CD14-positive monocyte (primary cell): ENCODE measurements at regions not wholly inside any gene's neighbourhood (a gene's known extent, or its start where the extent isn't known, plus 50 kb on each side); places are given as distances from the start of the nearest gene placed in this dataset.

Experiments used
- DNase-seq, 3 donors: peaks; one replicate each; pipeline ENCODE4 v3.0.0-alpha.2; 2011 to 2022
- H2AFZ ChIP-seq: 2 replicates; pipeline ENCODE4 v1.6.0; 2012; ENCODE audit warnings: mild to moderate bottlenecking, low read depth, low read length, inconsistent platforms; ENCODE audit not compliant: insufficient read depth, poor library complexity, severe bottlenecking
- H3K27ac ChIP-seq, 2 donors: 1 replicate in 1 of 2; 2 replicates in 1 of 2; pipeline ENCODE4 v1.5.1; 2012 to 2013; ENCODE audit warnings: low read length in 2 of 2, control low read depth in 1 of 2, inconsistent platforms in 1 of 2, low read depth in 1 of 2, mild to moderate bottlenecking in 1 of 2
- H3K27me3 ChIP-seq, 2 donors: one replicate each; pipeline versions ENCODE4 v1.6.0 to v1.6.1; 2011 to 2013; ENCODE audit warnings: low read length in 2 of 2; ENCODE audit not compliant: control insufficient read depth in 2 of 2, insufficient read depth in 2 of 2
- H3K36me3 ChIP-seq, 2 donors: replicated peaks in 1 of 2; 1 replicate in 1 of 2; 2 replicates in 1 of 2; pipeline versions ENCODE4 v1.5.1 to v1.6.1; 2012 to 2013; ENCODE audit warnings: low read length in 2 of 2, control low read depth in 1 of 2, inconsistent platforms in 1 of 2, mild to moderate bottlenecking in 1 of 2; ENCODE audit not compliant: insufficient read depth in 2 of 2, control insufficient read depth in 1 of 2
- H3K4me1 ChIP-seq, 2 donors: 1 replicate in 1 of 2; 2 replicates in 1 of 2; pipeline versions ENCODE4 v1.5.1 to v1.6.1; 2012 to 2013; ENCODE audit warnings: low read length in 2 of 2, control low read depth in 1 of 2, inconsistent platforms in 1 of 2, mild to moderate bottlenecking in 1 of 2, moderate library complexity in 1 of 2; ENCODE audit not compliant: insufficient read depth in 2 of 2, control insufficient read depth in 1 of 2
- H3K4me2 ChIP-seq: replicated peaks from 2 replicates; pipeline ENCODE3; 2012; ENCODE audit warnings: low read length, moderate library complexity, mild to moderate bottlenecking; ENCODE audit not compliant: poor library complexity, severe bottlenecking; ENCODE audit errors: extremely low read depth
- H3K4me3 ChIP-seq, 3 experiments: fragments of 200-600 bp in 1 of 3; sonication (generic) in 1 of 3; replicated peaks in 1 of 3; 1 replicate in 2 of 3; 2 replicates in 1 of 3; pipeline ENCODE4 v1.5.1; 2011 to 2013; ENCODE audit warnings: low read length in 3 of 3, mild to moderate bottlenecking in 3 of 3, control low read depth in 2 of 3, low read depth in 2 of 3, inconsistent platforms in 1 of 3, moderate library complexity in 1 of 3
- H3K79me2 ChIP-seq: 2 replicates; pipeline ENCODE4 v1.6.0; 2012; ENCODE audit warnings: mild to moderate bottlenecking, control low read depth, inconsistent platforms, low read length, moderate library complexity; ENCODE audit not compliant: insufficient read depth
- H3K9ac ChIP-seq: 2 replicates; pipeline ENCODE4 v1.6.0; 2017; ENCODE audit warnings: low read length, mild to moderate bottlenecking; ENCODE audit not compliant: insufficient read depth, poor library complexity, severe bottlenecking
- H3K9me3 ChIP-seq, 2 donors: replicated peaks in 1 of 2; 1 replicate in 1 of 2; 2 replicates in 1 of 2; pipeline versions ENCODE4 v1.5.1 to v1.6.1; 2012 to 2013; ENCODE audit warnings: low read length in 2 of 2, control low read depth in 1 of 2; ENCODE audit not compliant: control insufficient read depth in 1 of 2, insufficient read depth in 1 of 2
- H4K20me1 ChIP-seq: 2 replicates; pipeline ENCODE4 v1.6.0; 2012; ENCODE audit warnings: mild to moderate bottlenecking, low read length, control low read depth, moderate library complexity; ENCODE audit not compliant: insufficient read depth
- H3K27ac Mint-ChIP-seq, 7 donors: one replicate each; pipeline ENCODE4 v1.8.0; 2020; ENCODE audit warnings: mild to moderate bottlenecking in 7 of 7, mixed read lengths in 7 of 7, moderate library complexity in 6 of 7, inconsistent platforms in 2 of 7
- H3K27me3 Mint-ChIP-seq, 3 donors: one replicate each; pipeline ENCODE4 v1.8.0; 2021 to 2022; ENCODE audit warnings: low read depth in 3 of 3, mild to moderate bottlenecking in 3 of 3, mixed read lengths in 3 of 3, moderate library complexity in 3 of 3, inconsistent platforms in 1 of 3
- H3K36me3 Mint-ChIP-seq, 2 donors: one replicate each; pipeline ENCODE4 v1.8.0; 2020; ENCODE audit warnings: mixed read lengths in 2 of 2, inconsistent platforms in 1 of 2, mild to moderate bottlenecking in 1 of 2
- H3K4me1 Mint-ChIP-seq: one replicate; pipeline ENCODE4 v1.8.0; 2020; ENCODE audit warnings: mild to moderate bottlenecking, mixed read lengths
- H3K4me3 Mint-ChIP-seq, 2 donors: one replicate each; pipeline ENCODE4 v1.8.0; 2020; ENCODE audit warnings: mild to moderate bottlenecking in 2 of 2, mixed read lengths in 2 of 2, moderate library complexity in 1 of 2
- H3K9me3 Mint-ChIP-seq, 7 donors: one replicate each; pipeline ENCODE4 v1.8.0; 2020 to 2022; ENCODE audit warnings: mixed read lengths in 7 of 7, mild to moderate bottlenecking in 6 of 7, moderate library complexity in 6 of 7, inconsistent platforms in 2 of 7
- CTCF ChIP-seq: fragments of 200-600 bp; IDR thresholded peaks from one replicate; pipeline ENCODE4 v1.8.0; 2022; ENCODE audit warnings: antibody characterized with exemption, mild to moderate bottlenecking
- WGBS: methylation state at CpG from one replicate; pipeline ENCODE4 v1.1.5; 2013; ENCODE audit warnings: missing lambda C conversion rate; ENCODE audit not compliant: insufficient coverage; 5-methylcytosine and 5-hydroxymethylcytosine counted together
- intact Hi-C, 2 donors: fragments of 100-400 bp; cut with micrococcal nuclease; formaldehyde crosslinking; loops; one replicate each; pipeline versions ENCODE4 v1.15.0 to v1.15.1; 2023

- Histone ChIP-seq H3K9ac (no peak overlapping the region), H3K36me3 (no peaks in the 10 kb centered on the region), H3K27ac (no peak overlapping the region), H3K4me2 (no peak overlapping the region), H4K20me1 (no peaks in the 10 kb centered on the region), H2AFZ (peak overlapping the region; percentile 15), H3K27me3 (no peaks in the 10 kb centered on the region), H3K4me3 (no peak overlapping the region), H3K79me2 (no peaks in the 10 kb centered on the region), H3K4me1 (peaks cover 17 to 23% of the 10 kb centered on the region in 2 donors), H3K9me3 (no peaks in the 10 kb centered on the region)
- intact Hi-C loops = loop anchor here (10.0 kb wide), 2 partner anchors 330 to 550 kb away; no protein-coding TSS in a partner anchor
- no peak for DNase-seq
- H3K9me3 Mint-ChIP-seq = peaks cover 0 to 3% (median 0%) of the 10 kb centered on the region in 7 donors
- peaks cover 20% of the 10 kb centered on the region for H3K4me1 Mint-ChIP-seq
- H3K4me3 Mint-ChIP-seq = no peak overlapping the region
- no peaks in the 10 kb centered on the region for H3K36me3 Mint-ChIP-seq
- peaks cover 0 to 2% (median 0%) of the 10 kb centered on the region in 3 donors for H3K27me3 Mint-ChIP-seq
- TF ChIP-seq CTCF = no peak
- no peak overlapping the region for H3K27ac Mint-ChIP-seq
Observed at GRCh38 chr3:153045150-153045549, 116.9 kb upstream of the RAP2B start.

GRCh38 chr3:153050978-153051377 lies 111.0 kb upstream of the RAP2B start:
- TF ChIP-seq CTCF = no peak
- H3K36me3 Mint-ChIP-seq = no peaks in the 10 kb centered on the region
- Histone ChIP-seq H3K36me3 (no peaks in the 10 kb centered on the region), H3K27me3 (no peaks in the 10 kb centered on the region), H3K4me1 (peaks cover 5 to 16% of the 10 kb centered on the region in 2 donors), H3K9ac (no peak overlapping the region), H3K4me3 (no peak overlapping the region), H4K20me1 (no peaks in the 10 kb centered on the region), H3K4me2 (no peak overlapping the region), H3K9me3 (no peaks in the 10 kb centered on the region), H2AFZ (no peak overlapping the region), H3K27ac (no peak overlapping the region), H3K79me2 (no peaks in the 10 kb centered on the region)
- DNase-seq = no peak
- no peak overlapping the region for H3K4me3 Mint-ChIP-seq
- H3K4me1 Mint-ChIP-seq = peaks cover 17% of the 10 kb centered on the region
- intact Hi-C loops = no loop called here
- no peak overlapping the region for H3K27ac Mint-ChIP-seq
- 95% methylated on average over 4 of the region's 6 CpGs for WGBS
- peaks cover 0 to 2% (median 1%) of the 10 kb centered on the region in 3 donors for H3K27me3 Mint-ChIP-seq
- peaks cover 0 to 5% (median 0%) of the 10 kb centered on the region in 7 donors for H3K9me3 Mint-ChIP-seq
